Activated CD4-positive, alpha-beta memory T cell treated with anti-CD3 and anti-CD28 coated beads for 36 hours (primary cell): ENCODE measurements at regions not wholly inside any gene's neighbourhood (a gene's known extent, or its start where the extent isn't known, plus 50 kb on each side); places are given as distances from the start of the nearest gene placed in this dataset.

Experiments
- CTCF ChIA-PET: fragments of 350-600 bp; sonication (Branson Sonifier 250); formaldehyde crosslinking; loops from one replicate; lab custom pipeline; 2021; ENCODE audit warnings: antibody characterized with exemption, inconsistent platforms; lab: Charles Lee
- POLR2A ChIA-PET: fragments of 350-600 bp; sonication (Branson Sonifier 250); formaldehyde crosslinking; loops from one replicate; lab custom pipeline; 2021; ENCODE audit warnings: antibody characterized with exemption; lab: Charles Lee
- DNase-seq: peaks from one replicate; pipeline ENCODE4 v3.0.0-alpha.2; 2020
- H3K27ac Mint-ChIP-seq: one replicate; pipeline ENCODE4 v1.8.0; 2021; ENCODE audit warnings: mixed read lengths
- H3K27me3 Mint-ChIP-seq: one replicate; pipeline ENCODE4 v1.8.0; 2021; ENCODE audit warnings: mixed read lengths
- H3K36me3 Mint-ChIP-seq: one replicate; pipeline ENCODE4 v1.8.0; 2021; ENCODE audit warnings: mixed read lengths
- H3K4me1 Mint-ChIP-seq: one replicate; pipeline ENCODE4 v1.8.0; 2021; ENCODE audit warnings: low read depth, mixed read lengths
- H3K4me3 Mint-ChIP-seq: one replicate; pipeline ENCODE4 v1.8.0; 2021; ENCODE audit warnings: mild to moderate bottlenecking, mixed read lengths
- H3K9me3 Mint-ChIP-seq: one replicate; pipeline ENCODE4 v1.8.0; 2021; ENCODE audit warnings: mixed read lengths
- intact Hi-C: fragments of 100-400 bp; cut with micrococcal nuclease; formaldehyde crosslinking; loops from one replicate; pipeline ENCODE4 v1.15.1; 2023

DNA sequence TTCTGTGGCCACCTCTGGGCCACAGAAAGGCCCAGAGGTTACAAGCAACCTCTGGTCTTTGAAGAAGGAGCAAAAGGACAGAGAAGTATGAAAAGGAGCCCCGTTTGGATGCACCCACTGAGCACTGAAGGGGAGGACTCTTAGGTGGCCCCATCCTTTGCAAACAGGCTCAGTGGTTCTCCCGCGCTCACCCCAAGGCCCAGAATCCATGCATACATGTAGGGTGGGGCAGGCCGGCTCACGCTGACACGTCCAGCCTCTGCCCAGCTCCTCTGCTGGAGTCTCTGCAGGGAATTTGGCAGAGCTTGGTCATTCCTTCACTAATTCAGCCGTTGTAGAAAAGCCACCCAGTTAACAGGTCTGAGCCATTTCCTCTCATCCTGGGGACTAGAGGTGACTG, 61.3 kb upstream of the AJAP1 start:
- DNase-seq = no peak
- ChIA-PET POLR2A (no interaction called here), CTCF (no interaction called here)
- Mint-ChIP-seq H3K27me3 (peaks cover under 1% of the 10 kb centered on the region), H3K4me1 (no peaks in the 10 kb centered on the region), H3K9me3 (no peaks in the 10 kb centered on the region), H3K4me3 (no peak overlapping the region), H3K36me3 (no peaks in the 10 kb centered on the region), H3K27ac (no peak overlapping the region)
- intact Hi-C loops = no loop called here

DNA sequence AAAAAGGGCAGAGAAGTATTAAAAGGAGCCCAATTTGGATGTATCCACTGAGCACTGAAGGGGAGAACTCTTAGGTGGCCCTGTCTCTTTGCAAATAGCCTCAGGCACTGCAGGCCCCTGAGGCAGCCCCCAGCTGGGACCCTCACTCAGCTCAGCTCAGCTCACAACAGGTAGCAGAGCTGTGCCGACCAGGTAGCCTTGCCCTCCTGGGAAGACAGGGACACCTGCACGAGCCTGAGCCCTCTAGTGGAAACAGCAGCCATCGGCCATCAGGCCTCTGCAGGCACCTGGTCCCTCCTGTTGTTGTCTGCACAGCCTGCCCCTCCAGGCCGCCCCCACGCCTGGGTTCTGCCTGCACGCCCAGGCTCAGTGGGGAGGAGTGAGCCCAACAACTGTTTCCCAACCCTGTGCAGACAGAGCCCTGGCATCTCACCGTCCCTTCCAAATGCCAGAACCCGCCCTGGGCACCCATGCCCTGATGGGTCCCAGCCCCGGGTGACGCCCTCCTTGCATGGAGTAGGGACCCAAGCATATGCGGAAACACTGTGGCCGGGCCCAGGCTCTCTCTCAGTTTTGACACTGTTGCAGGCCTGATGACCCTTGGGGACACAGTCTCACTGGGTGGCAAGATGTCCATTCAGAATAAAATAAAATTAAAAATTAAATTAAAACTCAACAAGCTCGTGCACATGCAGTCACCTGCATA, 60.0 kb upstream of the AJAP1 start:
- Mint-ChIP-seq H3K4me3 (no peak overlapping the region), H3K9me3 (no peaks in the 10 kb centered on the region), H3K27ac (no peak overlapping the region), H3K27me3 (no peaks in the 10 kb centered on the region), H3K36me3 (no peaks in the 10 kb centered on the region), H3K4me1 (no peaks in the 10 kb centered on the region)
- ChIA-PET POLR2A (no interaction called here), CTCF (no interaction called here)
- no peak for DNase-seq
- intact Hi-C loops = no loop called here

GRCh38 chr1:4595341-4596225, 58.8 kb upstream of the AJAP1 start:
- CTCF ChIA-PET = no interaction called here
- Mint-ChIP-seq H3K27ac (no peak overlapping the region), H3K4me3 (no peak overlapping the region), H3K9me3 (no peaks in the 10 kb centered on the region), H3K27me3 (no peaks in the 10 kb centered on the region), H3K4me1 (no peaks in the 10 kb centered on the region), H3K36me3 (no peaks in the 10 kb centered on the region)
- POLR2A ChIA-PET = no interaction called here
- intact Hi-C loops = no loop called here
- no peak for DNase-seq

DNA sequence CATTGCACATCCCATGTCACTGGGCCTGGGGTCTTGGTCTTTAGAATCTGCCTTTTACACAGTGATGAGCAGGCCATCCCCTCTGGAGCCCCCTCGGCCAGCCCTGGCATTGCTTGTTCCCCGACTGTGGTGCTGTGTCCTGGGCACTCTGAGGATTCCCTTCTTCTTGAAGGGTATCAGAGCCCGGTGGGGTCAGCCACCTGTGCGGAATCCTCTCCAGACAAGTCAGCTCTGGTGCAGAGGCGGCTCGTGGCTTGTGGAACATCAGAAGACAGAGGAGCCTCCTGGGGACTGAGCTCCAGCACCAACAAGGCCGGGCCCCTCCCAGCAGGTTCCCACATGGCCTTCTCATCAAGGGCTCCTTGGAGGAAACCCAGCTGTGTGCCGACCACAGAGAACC, 57.9 kb upstream of the AJAP1 start:
- CTCF ChIA-PET = interaction anchor here (1.2 kb wide), 1 partner anchor 11 kb away, joined by 4 read pairs; no protein-coding TSS in a partner anchor
- DNase-seq = no peak
- intact Hi-C loops = no loop called here
- H3K27me3 Mint-ChIP-seq = no peaks in the 10 kb centered on the region
- no peak overlapping the region for H3K4me3 Mint-ChIP-seq
- no peaks in the 10 kb centered on the region for H3K36me3 Mint-ChIP-seq
- H3K27ac Mint-ChIP-seq = no peak overlapping the region
- POLR2A ChIA-PET = no interaction called here
- H3K4me1 Mint-ChIP-seq = no peaks in the 10 kb centered on the region
- H3K9me3 Mint-ChIP-seq = no peaks in the 10 kb centered on the region

DNA sequence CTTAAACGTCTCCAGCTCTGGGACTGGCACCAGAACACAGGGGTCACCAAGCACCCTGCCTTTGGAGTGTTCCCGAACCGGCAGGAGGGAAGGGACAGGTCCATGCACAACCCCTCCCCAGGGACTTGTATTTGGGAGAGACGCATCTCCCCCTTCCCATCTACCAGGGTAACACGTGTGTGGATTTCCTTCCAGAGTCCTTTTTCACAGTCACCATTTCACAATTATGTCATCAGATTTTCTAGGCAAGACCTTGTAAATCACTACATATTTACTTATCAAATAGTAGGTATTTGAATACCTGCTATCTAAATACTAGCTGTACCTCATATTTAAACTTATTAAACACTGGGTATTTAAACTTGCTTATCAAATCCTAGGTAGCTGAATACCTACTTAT, 57.4 kb upstream of the AJAP1 start:
- Mint-ChIP-seq H3K27me3 (no peaks in the 10 kb centered on the region), H3K4me1 (no peaks in the 10 kb centered on the region), H3K4me3 (no peak overlapping the region), H3K27ac (no peak overlapping the region), H3K9me3 (no peaks in the 10 kb centered on the region), H3K36me3 (no peaks in the 10 kb centered on the region)
- ChIA-PET POLR2A (no interaction called here), CTCF (interaction anchor here (1.2 kb wide), 1 partner anchor 12 kb away, joined by 4 read pairs; no protein-coding TSS in a partner anchor)
- intact Hi-C loops = no loop called here
- DNase-seq = no peak

- CTCF ChIA-PET = no interaction called here
- intact Hi-C loops = no loop called here
- no peak overlapping the region for H3K27ac Mint-ChIP-seq
- no peaks in the 10 kb centered on the region for H3K4me1 Mint-ChIP-seq
- no peaks in the 10 kb centered on the region for H3K9me3 Mint-ChIP-seq
- DNase-seq = no peak
- POLR2A ChIA-PET = no interaction called here
- H3K4me3 Mint-ChIP-seq = no peak overlapping the region
- no peaks in the 10 kb centered on the region for H3K36me3 Mint-ChIP-seq
- H3K27me3 Mint-ChIP-seq = peaks cover 3% of the 10 kb centered on the region
Observed at GRCh38 chr1:4598561-4598960, 55.8 kb upstream of the AJAP1 start.

- H3K4me1 Mint-ChIP-seq = no peaks in the 10 kb centered on the region
- CTCF ChIA-PET = no interaction called here
- no peaks in the 10 kb centered on the region for H3K36me3 Mint-ChIP-seq
- POLR2A ChIA-PET = no interaction called here
- intact Hi-C loops = no loop called here
- H3K27ac Mint-ChIP-seq = no peak overlapping the region
- no peaks in the 10 kb centered on the region for H3K9me3 Mint-ChIP-seq
- H3K4me3 Mint-ChIP-seq = no peak overlapping the region
- DNase-seq = no peak
- peaks cover 3% of the 10 kb centered on the region for H3K27me3 Mint-ChIP-seq
Observed at GRCh38 chr1:4599521-4599920, 54.9 kb upstream of the AJAP1 start.

DNA sequence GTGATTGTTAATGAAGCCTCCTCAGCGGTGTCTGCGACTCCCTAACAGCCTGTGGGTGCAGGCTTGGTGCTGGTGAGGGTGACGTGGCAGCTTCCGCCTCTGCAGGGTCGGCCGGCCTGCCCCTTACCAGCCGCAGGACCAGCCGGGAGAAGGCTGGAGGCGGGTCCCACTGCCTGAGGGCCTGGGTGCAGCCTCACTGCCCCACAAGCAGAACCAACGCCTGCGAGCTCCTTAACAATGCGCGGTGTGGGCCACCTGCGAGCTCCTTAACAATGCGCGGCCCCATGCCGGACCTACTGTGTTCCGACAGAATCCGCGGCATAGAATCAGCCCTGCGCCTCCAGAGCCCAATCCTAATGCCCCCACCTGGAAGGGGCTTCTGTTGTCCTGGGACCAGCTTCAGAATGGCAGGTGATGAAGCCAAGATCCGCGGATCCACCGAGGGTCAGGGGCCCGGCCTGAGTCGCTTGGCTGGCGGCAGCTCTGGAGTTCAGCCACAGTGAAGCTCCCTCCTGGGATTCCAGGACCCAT, 54.4 kb upstream of the AJAP1 start:
- H3K4me3 Mint-ChIP-seq = no peak overlapping the region
- DNase-seq = no peak
- H3K36me3 Mint-ChIP-seq = no peaks in the 10 kb centered on the region
- H3K27me3 Mint-ChIP-seq = peaks cover 3% of the 10 kb centered on the region
- CTCF ChIA-PET = no interaction called here
- no peak overlapping the region for H3K27ac Mint-ChIP-seq
- intact Hi-C loops = no loop called here
- no peaks in the 10 kb centered on the region for H3K4me1 Mint-ChIP-seq
- H3K9me3 Mint-ChIP-seq = no peaks in the 10 kb centered on the region
- POLR2A ChIA-PET = no interaction called here

GRCh38 chr1:4600615-4601460, 53.6 kb upstream of the AJAP1 start:
- Mint-ChIP-seq H3K27me3 (peaks cover 10% of the 10 kb centered on the region), H3K9me3 (no peaks in the 10 kb centered on the region), H3K4me1 (no peaks in the 10 kb centered on the region), H3K27ac (no peak overlapping the region), H3K4me3 (no peak overlapping the region), H3K36me3 (no peaks in the 10 kb centered on the region)
- ChIA-PET POLR2A (interaction anchor here (0.7 kb wide), 1 partner anchor 31 kb away, joined by 3 read pairs; no protein-coding TSS in a partner anchor), CTCF (no interaction called here)
- no peak for DNase-seq
- intact Hi-C loops = no loop called here

GRCh38 chr1:4601941-4602340, 52.5 kb upstream of the AJAP1 start:
- H3K4me3 Mint-ChIP-seq = no peak overlapping the region
- H3K27ac Mint-ChIP-seq = no peak overlapping the region
- no peaks in the 10 kb centered on the region for H3K36me3 Mint-ChIP-seq
- ChIA-PET CTCF (no interaction called here), POLR2A (no interaction called here)
- H3K4me1 Mint-ChIP-seq = no peaks in the 10 kb centered on the region
- H3K27me3 Mint-ChIP-seq = peaks cover 18% of the 10 kb centered on the region
- no peaks in the 10 kb centered on the region for H3K9me3 Mint-ChIP-seq
- intact Hi-C loops = no loop called here
- no peak for DNase-seq

DNA sequence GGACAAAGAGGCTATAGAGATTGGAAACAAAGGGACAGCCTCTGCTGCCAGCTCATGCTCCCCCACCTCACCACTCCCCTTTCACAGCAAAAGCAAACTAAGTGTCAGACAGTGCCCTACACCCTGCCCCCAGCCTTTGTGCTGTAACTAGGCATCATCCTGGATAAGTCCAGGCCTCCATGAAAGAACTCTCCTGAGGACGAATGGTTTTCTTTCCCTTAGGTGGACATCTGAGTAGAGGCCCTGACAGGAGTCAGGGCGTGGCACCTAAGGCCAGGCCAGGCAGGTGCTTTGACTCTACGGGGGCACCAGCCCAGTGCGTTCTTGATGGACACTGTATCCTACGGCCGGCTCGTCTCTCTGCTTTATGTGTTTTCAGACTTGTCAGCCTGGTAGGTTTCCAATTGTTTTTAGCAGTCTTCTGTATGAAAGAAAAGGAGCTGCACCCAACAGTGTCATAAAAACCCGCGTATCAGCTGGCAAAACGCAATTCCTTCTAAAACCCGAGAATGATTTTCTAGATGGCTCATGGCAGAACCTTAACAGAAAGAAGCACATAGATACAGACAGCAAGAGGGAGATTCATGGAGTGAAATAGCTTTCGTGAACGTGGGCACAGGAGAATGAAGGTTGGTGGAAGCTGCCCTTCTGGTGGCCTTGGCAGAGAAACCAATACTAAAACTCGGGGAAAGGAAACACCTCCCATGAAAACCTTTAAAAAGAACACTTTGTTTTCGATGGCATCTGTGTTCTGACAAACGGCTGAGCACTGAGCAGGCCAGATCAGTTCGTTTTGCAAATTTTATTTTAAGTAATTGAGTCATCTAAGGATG, 51.7 kb upstream of the AJAP1 start:
- no peaks in the 10 kb centered on the region for H3K9me3 Mint-ChIP-seq
- intact Hi-C loops = no loop called here
- DNase-seq = no peak
- no peak overlapping the region for H3K4me3 Mint-ChIP-seq
- H3K36me3 Mint-ChIP-seq = no peaks in the 10 kb centered on the region
- peaks cover 19% of the 10 kb centered on the region for H3K27me3 Mint-ChIP-seq
- H3K27ac Mint-ChIP-seq = no peak overlapping the region
- POLR2A ChIA-PET = no interaction called here
- H3K4me1 Mint-ChIP-seq = no peaks in the 10 kb centered on the region
- CTCF ChIA-PET = no interaction called here
